ENCODE measurements at regions not wholly inside any gene's neighbourhood (a gene's known extent, or its start where the extent isn't known, plus 50 kb on each side); places are given as distances from the start of the nearest gene placed in this dataset.
"Not testable (repeated sequence)": the region's sequence is repeated elsewhere in the genome, so short reads cannot be mapped to it uniquely, and the experiment has no call there.

DNA sequence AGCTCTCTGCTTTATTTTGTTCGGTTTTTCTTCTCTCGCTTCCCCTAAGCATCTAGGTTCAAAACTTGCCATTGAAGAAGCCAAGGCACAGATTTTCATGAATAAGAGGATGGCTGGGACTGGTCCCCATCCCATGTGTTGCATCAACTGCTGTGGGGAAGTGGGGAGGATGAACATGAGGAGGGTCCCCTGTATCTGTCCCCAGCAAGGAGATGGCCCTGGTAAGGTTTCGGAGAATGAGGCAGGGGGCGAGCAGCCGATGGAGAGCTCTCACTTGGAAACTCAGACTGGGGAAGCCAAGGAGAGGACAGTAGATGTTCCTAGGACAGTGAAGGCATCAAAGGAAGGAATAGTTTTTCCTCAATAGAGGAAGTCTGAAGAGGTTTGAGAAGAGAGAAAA, 142.0 kb upstream of the ATP2B2 start:
- WGBS, 2 experiments (ENCODE audit: insufficient coverage in 1 of 2, insufficient read length in 1 of 2) = 91 to 96% methylated on average over 4 to 5 of the region's 5 CpGs
- DNase-seq = no peak
- no peak overlapping the region for H3K27ac Mint-ChIP-seq
- Histone ChIP-seq H3K4me3 (ENCODE audit: low read length) (no peak overlapping the region), H3K36me3 (ENCODE audit: control insufficient read depth, insufficient read depth, low read length) (no peaks in the 10 kb centered on the region), H3K27ac (ENCODE audit: low read depth, low read length) (no peak overlapping the region), H3K9me3 (ENCODE audit: control insufficient read depth, low read length) (no peaks in the 10 kb centered on the region), H3K4me1 (ENCODE audit: control insufficient read depth, insufficient read depth, low read length) (no peaks in the 10 kb centered on the region), H3K9ac (ENCODE audit: extremely low read depth, low read length, poor library complexity, severe bottlenecking) (no peak overlapping the region), H3K27me3 (ENCODE audit: control insufficient read depth, insufficient read depth, low read length, poor library complexity, severe bottlenecking) (no peaks in the 10 kb centered on the region)
- H3K9me3 Mint-ChIP-seq = peaks cover 3% of the 10 kb centered on the region
- TF ChIP-seq, protein P1, sequence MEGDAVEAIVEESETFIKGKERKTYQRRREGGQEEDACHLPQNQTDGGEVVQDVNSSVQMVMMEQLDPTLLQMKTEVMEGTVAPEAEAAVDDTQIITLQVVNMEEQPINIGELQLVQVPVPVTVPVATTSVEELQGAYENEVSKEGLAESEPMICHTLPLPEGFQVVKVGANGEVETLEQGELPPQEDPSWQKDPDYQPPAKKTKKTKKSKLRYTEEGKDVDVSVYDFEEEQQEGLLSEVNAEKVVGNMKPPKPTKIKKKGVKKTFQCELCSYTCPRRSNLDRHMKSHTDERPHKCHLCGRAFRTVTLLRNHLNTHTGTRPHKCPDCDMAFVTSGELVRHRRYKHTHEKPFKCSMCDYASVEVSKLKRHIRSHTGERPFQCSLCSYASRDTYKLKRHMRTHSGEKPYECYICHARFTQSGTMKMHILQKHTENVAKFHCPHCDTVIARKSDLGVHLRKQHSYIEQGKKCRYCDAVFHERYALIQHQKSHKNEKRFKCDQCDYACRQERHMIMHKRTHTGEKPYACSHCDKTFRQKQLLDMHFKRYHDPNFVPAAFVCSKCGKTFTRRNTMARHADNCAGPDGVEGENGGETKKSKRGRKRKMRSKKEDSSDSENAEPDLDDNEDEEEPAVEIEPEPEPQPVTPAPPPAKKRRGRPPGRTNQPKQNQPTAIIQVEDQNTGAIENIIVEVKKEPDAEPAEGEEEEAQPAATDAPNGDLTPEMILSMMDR (conservative IDR thresholded peaks at IDR 0.05) = no peak
- no peak overlapping the region for H3K4me3 Mint-ChIP-seq
- H3K36me3 Mint-ChIP-seq (ENCODE audit: low read depth) = no peaks in the 10 kb centered on the region
- H3K4me1 Mint-ChIP-seq = no peaks in the 10 kb centered on the region
- H3K27me3 Mint-ChIP-seq (ENCODE audit: insufficient read depth) = peaks cover 3% of the 10 kb centered on the region

GRCh38 chr3:10648181-10648580, 142.8 kb upstream of the ATP2B2 start:
- H3K27ac ChIP-seq (ENCODE audit: low read depth, low read length) = no peak overlapping the region
- Mint-ChIP-seq H3K36me3 (ENCODE audit: low read depth) (no peaks in the 10 kb centered on the region), H3K27ac (no peak overlapping the region), H3K4me1 (no peaks in the 10 kb centered on the region), H3K9me3 (peaks cover 3% of the 10 kb centered on the region), H3K4me3 (no peak overlapping the region), H3K27me3 (ENCODE audit: insufficient read depth) (peaks cover 3% of the 10 kb centered on the region)
- H3K9me3 ChIP-seq (ENCODE audit: control insufficient read depth, low read length) = no peaks in the 10 kb centered on the region
- TF ChIP-seq, protein P1 (conservative IDR thresholded peaks at IDR 0.05) = no peak
- no peaks in the 10 kb centered on the region for H3K27me3 ChIP-seq (ENCODE audit: control insufficient read depth, insufficient read depth, low read length, poor library complexity, severe bottlenecking)
- no peaks in the 10 kb centered on the region for H3K36me3 ChIP-seq (ENCODE audit: control insufficient read depth, insufficient read depth, low read length)
- no peak for DNase-seq
- no peaks in the 10 kb centered on the region for H3K4me1 ChIP-seq (ENCODE audit: control insufficient read depth, insufficient read depth, low read length)
- no peak overlapping the region for H3K9ac ChIP-seq (ENCODE audit: extremely low read depth, low read length, poor library complexity, severe bottlenecking)
- 85 to 100% methylated on average over 1 to 4 of the region's 4 CpGs for WGBS, 2 experiments (ENCODE audit: insufficient coverage in 1 of 2, insufficient read length in 1 of 2)
- H3K4me3 ChIP-seq (ENCODE audit: low read length) = no peak overlapping the region

DNA sequence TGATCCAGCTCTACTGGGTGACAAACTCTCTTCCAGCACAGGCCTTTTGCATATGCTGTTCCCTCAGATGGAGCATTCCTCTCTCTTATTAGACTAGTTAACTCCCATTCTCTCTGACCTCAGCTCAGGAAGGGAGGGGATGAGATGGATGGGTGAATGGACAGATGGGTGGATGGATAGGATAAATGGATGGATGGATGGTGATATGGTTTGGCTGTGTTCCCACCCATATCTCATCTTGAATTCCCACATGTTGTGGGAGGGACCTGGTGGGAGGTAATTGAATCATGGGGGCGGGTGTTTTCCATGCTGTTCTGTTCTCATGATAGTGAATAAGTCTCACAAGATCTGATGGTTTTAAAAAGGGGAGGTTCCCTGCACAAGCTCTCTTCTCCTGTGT, 144.1 kb upstream of the ATP2B2 start:
- H3K36me3 ChIP-seq (ENCODE audit: control insufficient read depth, insufficient read depth, low read length); H3K4me1 ChIP-seq (ENCODE audit: control insufficient read depth, insufficient read depth, low read length); H3K27me3 Mint-ChIP-seq (ENCODE audit: insufficient read depth); DNase-seq; H3K9ac ChIP-seq (ENCODE audit: extremely low read depth, low read length, poor library complexity, severe bottlenecking); H3K4me3 ChIP-seq (ENCODE audit: low read length); H3K27ac ChIP-seq (ENCODE audit: low read depth, low read length); H3K9me3 ChIP-seq (ENCODE audit: control insufficient read depth, low read length); H3K9me3 Mint-ChIP-seq; H3K27me3 ChIP-seq (ENCODE audit: control insufficient read depth, insufficient read depth, low read length, poor library complexity, severe bottlenecking); H3K27ac Mint-ChIP-seq; H3K36me3 Mint-ChIP-seq (ENCODE audit: low read depth); H3K4me3 Mint-ChIP-seq; H3K4me1 Mint-ChIP-seq: not testable (repeated sequence)
- WGBS, 2 experiments (ENCODE audit: insufficient coverage in 1 of 2, insufficient read length in 1 of 2) = 77% methylated on average over 1 of the region's 1 CpG; no CpG with 5 or more reads in 1 of the 2 experiments

DNA sequence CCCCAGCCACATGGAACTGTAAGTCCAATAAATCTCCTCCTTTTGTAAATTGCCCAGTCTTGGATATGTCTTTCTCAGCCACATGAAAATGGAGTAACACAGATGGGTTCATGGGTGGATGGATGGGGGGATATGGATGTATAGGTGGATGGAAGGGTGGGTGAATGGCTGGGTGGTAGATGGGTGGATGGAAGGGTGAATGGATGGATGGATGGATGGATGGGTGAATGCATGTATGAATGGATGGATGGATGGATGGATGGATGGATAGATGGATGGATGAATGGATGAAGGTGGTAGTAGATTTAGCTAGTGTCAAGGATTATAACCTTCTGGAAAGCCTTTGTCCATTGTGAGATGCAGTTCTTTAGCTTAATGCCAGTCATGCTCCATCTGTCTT, 146.1 kb upstream of the ATP2B2 start:
- peaks cover 6% of the 10 kb centered on the region for H3K4me1 Mint-ChIP-seq
- Histone ChIP-seq H3K4me1 (ENCODE audit: control insufficient read depth, insufficient read depth, low read length) (no peaks in the 10 kb centered on the region), H3K9me3 (ENCODE audit: control insufficient read depth, low read length) (no peaks in the 10 kb centered on the region), H3K36me3 (ENCODE audit: control insufficient read depth, insufficient read depth, low read length) (no peaks in the 10 kb centered on the region), H3K27ac (ENCODE audit: low read depth, low read length) (no peak overlapping the region), H3K9ac (ENCODE audit: extremely low read depth, low read length, poor library complexity, severe bottlenecking) (no peak overlapping the region), H3K27me3 (ENCODE audit: control insufficient read depth, insufficient read depth, low read length, poor library complexity, severe bottlenecking) (no peaks in the 10 kb centered on the region), H3K4me3 (ENCODE audit: low read length) (no peak overlapping the region)
- no peak for DNase-seq
- no peak overlapping the region for H3K27ac Mint-ChIP-seq
- H3K9me3 Mint-ChIP-seq = peaks cover 3% of the 10 kb centered on the region
- H3K36me3 Mint-ChIP-seq (ENCODE audit: low read depth) = no peaks in the 10 kb centered on the region
- H3K4me3 Mint-ChIP-seq = no peak overlapping the region
- TF ChIP-seq, protein P1 (conservative IDR thresholded peaks at IDR 0.05) = no peak
- H3K27me3 Mint-ChIP-seq (ENCODE audit: insufficient read depth) = peaks cover 3% of the 10 kb centered on the region
